ENCODE measurements at regions not wholly inside any gene's neighbourhood (a gene's known extent, or its start where the extent isn't known, plus 50 kb on each side); places are given as distances from the start of the nearest gene placed in this dataset.

DNA sequence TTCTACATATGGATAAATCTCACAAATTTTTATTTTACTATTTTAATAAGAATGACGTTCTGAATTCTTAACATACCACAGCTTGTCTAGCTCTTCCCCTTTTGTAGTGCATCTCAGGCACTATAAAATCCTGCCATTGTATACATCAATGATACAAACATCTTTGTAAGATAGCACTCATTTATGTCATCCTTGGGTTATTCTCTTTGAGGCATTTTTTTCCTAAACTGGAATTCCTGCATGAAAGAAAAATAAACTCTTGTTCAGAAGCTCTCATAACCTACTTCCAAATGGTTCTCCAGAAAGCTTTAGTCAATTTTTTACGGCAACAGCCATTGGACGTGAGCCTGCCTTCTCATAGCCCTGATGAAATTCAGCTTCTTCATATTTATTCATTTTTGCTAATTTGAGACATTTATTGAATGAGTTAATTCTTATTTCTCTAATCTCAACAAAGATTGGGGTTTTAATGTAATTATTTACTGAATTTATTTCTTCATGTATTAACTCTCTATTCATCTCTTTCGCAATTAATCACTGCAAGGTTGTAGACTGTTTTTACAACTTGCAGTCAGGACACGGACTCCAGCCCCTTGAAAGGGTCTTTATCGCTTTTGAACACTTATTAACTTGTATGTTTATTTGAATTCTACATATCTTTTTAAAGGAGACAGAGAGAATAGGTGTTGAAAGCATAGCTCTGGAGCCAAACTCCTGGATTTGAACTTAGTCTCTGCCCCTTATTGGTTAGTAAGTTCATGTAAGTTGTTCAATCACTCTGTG is 57.6 kb upstream of the PARD3B start:
- Histone ChIP-seq H3K9me3 (no peaks in the 10 kb centered on the region), H3K27ac (no peak overlapping the region), H3K4me1 (no peaks in the 10 kb centered on the region), H3K27me3 (no peaks in the 10 kb centered on the region), H3K36me3 (no peaks in the 10 kb centered on the region), H3K4me3 (no peak overlapping the region)
- ATAC-seq (no peak), DNase-seq (no peak)
- TF ChIP-seq, protein P1, sequence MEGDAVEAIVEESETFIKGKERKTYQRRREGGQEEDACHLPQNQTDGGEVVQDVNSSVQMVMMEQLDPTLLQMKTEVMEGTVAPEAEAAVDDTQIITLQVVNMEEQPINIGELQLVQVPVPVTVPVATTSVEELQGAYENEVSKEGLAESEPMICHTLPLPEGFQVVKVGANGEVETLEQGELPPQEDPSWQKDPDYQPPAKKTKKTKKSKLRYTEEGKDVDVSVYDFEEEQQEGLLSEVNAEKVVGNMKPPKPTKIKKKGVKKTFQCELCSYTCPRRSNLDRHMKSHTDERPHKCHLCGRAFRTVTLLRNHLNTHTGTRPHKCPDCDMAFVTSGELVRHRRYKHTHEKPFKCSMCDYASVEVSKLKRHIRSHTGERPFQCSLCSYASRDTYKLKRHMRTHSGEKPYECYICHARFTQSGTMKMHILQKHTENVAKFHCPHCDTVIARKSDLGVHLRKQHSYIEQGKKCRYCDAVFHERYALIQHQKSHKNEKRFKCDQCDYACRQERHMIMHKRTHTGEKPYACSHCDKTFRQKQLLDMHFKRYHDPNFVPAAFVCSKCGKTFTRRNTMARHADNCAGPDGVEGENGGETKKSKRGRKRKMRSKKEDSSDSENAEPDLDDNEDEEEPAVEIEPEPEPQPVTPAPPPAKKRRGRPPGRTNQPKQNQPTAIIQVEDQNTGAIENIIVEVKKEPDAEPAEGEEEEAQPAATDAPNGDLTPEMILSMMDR (IDR thresholded peaks at IDR 0.05), result no peak
- intact Hi-C loops (cut with DNase I), result no loop called here

DNA sequence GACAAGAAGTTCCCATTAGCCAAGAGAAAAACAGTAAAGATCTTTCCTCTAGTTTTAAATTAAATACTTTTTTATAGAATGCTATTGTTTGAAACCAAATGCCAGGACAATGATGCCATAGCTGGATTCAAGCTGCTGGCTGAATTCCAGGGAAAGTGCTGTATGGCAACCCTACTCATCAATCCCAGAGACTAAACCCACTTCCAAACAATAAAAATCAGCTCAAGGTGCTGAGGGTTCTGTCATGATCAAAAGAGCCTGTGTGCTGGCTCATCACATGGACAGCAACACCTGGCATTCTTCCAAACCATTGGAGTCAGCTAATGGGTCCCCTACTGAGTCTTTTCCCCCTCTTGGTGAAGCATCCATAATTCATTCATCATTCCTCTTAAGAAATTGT is 53.7 kb upstream of the PARD3B start:
- Histone ChIP-seq H3K4me3 (no peak overlapping the region), H3K4me1 (no peaks in the 10 kb centered on the region), H3K9me3 (no peaks in the 10 kb centered on the region), H3K36me3 (no peaks in the 10 kb centered on the region), H3K27me3 (no peaks in the 10 kb centered on the region), H3K27ac (no peak overlapping the region)
- ATAC-seq (no peak), DNase-seq (no peak)
- TF ChIP-seq, protein P1 (IDR thresholded peaks at IDR 0.05), result no peak
- intact Hi-C loops (cut with DNase I), result no loop called here

DNA sequence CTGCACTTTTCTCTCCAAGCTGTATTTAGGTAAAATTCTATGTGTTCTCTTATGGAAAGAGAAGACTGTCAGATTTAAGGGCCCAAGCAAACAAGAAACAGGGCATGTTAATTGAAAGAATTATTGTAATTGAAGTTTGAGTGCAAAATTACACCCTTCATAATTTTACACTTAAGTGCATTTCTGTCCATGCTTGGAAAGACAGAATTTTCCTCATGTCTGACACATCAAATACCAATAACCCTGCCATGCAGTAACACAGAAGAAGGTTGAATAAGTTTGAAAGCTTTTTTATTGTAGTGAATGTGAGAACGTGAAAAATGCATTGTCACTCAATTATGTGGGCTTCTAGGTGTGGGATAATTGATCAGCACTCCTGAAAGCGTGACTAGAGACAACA is 52.9 kb upstream of the PARD3B start:
- Histone ChIP-seq H3K27ac (no peak overlapping the region), H3K36me3 (no peaks in the 10 kb centered on the region), H3K9me3 (no peaks in the 10 kb centered on the region), H3K27me3 (no peaks in the 10 kb centered on the region), H3K4me3 (no peak overlapping the region), H3K4me1 (no peaks in the 10 kb centered on the region)
- intact Hi-C loops (cut with DNase I), result no loop called here
- TF ChIP-seq, protein P1 (IDR thresholded peaks at IDR 0.05), result no peak
- ATAC-seq (no peak), DNase-seq (no peak)

- H3K4me3 ChIP-seq, result no peak overlapping the region
- no peak overlapping the region for H3K27ac ChIP-seq
- ATAC-seq, result no peak
- no peak for DNase-seq
- H3K9me3 ChIP-seq, result no peaks in the 10 kb centered on the region
- TF ChIP-seq, protein P1 (IDR thresholded peaks at IDR 0.05), result no peak
- H3K36me3 ChIP-seq, result no peaks in the 10 kb centered on the region
- intact Hi-C loops (cut with DNase I), result no loop called here
- H3K27me3 ChIP-seq, result no peaks in the 10 kb centered on the region
- H3K4me1 ChIP-seq, result no peaks in the 10 kb centered on the region
Measured at GRCh38 chr2:204494681-204495080, 50.6 kb upstream of the PARD3B start.

DNA sequence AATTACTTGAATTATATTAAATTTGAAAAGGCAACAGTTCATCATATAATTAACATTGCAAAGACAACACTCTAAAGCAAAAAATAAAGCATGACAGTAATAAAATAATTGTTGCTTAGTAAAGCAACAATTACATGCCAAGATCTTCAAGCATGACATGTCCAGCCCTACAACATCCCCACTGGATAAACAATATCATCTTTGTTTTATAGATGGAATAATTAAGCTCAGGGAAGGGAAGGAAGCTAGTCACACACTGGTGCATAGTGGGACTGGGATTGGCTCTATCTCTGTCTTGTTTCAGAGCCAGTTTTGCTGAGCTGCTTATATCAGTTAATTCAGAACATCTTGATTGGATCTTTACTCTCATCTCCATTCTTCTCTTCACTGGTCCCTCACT is 49.9 kb upstream of the PARD3B start:
- H3K9me3 ChIP-seq, result no peaks in the 10 kb centered on the region
- H3K36me3 ChIP-seq, result no peaks in the 10 kb centered on the region
- DNase-seq, result no peak
- H3K27ac ChIP-seq, result no peak overlapping the region
- no peaks in the 10 kb centered on the region for H3K27me3 ChIP-seq
- TF ChIP-seq, protein P1 (IDR thresholded peaks at IDR 0.05), result no peak
- no peaks in the 10 kb centered on the region for H3K4me1 ChIP-seq
- no peak for ATAC-seq
- intact Hi-C loops (cut with DNase I), result no loop called here
- no peak overlapping the region for H3K4me3 ChIP-seq
